CD4-positive, alpha-beta T cell treated with Interleukin-10 for 1 hour (primary cell): ENCODE measurements at regions not wholly inside any gene's neighbourhood (a gene's known extent, or its start where the extent isn't known, plus 50 kb on each side); places are given as distances from the start of the nearest gene placed in this dataset.

Source experiments
- DNase-seq: peaks from one replicate; pipeline ENCODE4 v3.0.0-alpha.2; 2020

DNA sequence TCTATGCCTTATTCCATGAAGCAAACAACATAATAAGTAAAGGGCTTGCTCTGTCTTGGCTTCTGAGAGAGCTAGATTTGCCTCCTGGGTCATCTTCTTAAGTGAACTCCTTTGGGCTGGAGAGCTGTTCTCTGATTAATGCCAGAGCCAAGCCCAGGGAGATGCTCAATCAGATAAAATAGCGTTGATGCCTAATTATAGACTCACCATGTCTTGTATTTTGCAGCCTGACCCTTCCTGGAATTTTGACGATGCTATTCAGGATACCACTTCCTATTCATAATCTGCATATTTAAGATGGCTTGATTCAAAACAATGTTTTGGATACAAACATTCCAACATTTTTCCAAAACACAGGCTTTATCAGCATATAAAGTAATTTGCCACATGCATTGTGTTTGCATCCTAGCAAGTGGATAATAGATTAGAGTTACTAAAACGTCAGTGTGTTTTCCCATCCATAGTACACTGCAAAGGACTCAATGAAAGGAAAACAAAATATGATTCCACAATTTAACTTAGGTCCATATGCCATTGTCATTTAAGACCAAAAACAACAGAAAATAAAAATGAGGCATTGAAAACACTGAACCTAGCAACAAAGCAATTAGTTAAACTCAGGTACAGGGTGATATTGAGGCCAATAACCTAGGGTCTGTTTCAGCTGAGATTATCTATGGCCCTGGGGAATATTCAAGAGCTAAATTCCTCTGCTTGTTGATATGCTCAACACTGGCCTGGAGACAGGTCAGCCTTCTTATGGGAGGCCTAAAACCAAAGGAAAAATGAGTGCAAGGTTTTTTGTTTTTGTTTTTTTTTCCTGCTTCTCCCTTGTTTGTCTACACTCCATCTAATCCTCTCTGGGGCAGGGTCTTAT lies 184.2 kb upstream of the FOXN3 start:
- no peak for DNase-seq

DNA sequence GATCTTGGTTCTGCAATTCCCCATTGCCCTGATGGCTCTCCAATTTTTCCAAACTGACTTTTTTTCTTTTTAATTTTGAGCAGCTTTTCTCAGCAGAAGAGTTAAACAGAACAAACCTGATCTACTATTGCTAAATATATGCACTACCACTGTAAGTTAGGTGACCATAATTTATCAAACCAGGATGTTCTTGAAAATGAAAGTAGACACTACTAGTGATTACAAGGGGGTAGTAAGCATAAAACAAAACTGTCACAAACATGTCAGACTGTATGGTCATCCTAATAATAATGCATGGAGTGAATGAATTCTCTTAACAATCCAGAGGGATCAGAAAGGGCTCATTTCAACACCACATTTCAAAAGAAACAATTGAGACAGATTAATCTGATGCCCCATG lies 183.0 kb upstream of the FOXN3 start:
- no peak for DNase-seq

DNA sequence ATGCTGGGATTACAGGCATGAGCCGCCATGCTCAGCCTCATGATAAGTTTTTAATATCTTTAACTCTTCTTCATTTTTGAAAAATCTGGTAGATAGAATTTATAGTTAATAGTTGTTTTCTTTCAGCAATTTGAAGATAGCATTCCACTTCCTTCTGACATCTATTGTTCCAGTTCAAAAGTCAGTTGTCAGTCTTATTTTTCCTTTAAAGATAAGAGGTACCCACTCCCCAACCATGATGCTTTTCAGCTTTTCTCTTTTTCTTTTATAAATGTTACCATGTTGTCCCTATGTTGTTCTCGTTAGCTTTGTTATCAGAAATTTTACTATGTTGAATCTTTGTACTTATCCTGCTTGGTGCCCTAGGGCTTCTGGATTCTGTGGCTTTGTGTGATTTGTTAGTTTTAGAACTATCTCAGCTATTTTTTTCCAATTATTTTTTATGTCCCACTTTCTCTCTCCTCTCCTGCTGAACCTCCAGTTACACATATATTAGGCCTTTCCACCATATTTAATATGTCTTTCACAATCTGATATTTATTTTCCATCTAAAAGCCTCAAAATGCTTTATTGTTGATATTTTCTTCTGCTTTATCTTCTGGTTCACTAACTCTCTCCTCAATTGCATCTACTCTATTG lies 181.6 kb upstream of the FOXN3 start:
- no peak for DNase-seq

DNA sequence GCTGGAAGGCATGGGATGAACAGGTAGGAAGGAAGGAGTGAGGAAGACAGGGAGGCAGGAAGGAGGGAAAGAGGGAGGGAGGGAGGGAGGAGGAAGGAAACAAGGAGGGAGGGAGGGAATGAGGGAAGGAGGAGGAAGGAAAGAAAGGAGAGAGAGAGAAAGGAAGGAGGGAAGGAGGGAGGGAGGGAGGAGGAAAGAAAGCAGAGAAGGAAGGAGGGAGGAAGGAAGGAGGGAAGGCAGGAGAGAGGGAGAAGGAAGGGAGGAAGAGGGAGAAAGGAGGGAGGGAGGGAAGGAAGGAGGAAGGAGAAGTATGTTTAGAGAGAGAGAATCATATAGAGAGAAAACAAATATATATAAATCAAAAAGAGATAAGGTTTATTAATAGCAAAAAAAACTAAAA lies 175.9 kb upstream of the FOXN3 start:
- no peak for DNase-seq

DNA sequence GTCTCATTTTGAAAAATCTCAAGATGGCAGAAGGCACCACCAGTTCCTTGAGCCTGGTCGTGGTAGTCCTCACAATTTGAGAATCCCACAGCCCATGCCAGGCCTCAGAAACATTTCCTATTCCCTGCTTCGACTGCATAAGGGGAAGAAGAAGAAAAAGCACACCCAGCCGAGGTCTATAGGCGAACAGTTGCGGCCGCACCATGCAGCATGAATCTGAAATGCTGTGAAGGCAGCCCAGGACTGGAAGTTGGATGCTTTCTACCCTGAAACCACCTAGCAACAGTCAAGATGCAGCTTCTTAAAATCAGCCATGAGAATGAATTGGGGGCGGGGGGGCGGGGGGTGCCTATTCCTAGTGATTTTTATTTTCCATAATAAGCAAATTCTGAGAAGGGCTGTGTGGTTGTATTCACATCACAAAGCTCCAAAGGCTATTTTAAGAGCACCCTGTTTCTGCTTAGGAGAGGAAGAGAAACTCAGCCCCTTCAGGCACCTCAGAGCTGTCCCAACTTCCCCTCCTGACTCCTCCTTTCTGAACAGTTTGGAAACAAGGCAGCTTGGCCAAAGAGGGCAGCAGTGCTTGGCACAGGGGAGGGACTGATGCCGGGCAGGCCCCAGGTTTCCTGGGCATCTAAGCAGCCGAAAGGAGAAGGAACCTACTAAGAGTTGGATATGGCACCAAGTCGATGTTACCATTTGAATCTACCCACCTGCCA lies 172.5 kb upstream of the FOXN3 start:
- DNase-seq: peak; percentile 7

DNA sequence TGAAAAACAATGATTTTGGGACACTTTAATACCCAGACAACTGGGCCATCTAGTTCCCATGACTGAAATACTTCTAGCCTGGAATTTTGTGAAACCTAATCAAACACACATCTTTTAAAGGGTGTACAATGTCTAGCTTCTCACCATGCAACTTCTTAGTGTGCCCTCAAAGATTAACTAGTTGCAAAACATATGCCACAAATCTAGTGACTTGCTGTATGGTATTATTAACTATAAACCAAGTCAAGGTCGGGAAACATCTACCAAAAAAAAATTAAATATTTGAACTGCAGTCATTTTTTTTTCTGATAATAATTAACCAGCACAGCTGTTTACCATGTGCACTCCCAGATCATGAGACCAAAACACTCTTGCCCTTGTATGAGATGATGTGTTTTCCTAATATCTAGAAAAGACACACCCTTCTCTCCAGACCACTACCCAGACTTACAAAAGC lies 171.8 kb upstream of the FOXN3 start:
- no peak for DNase-seq

DNA sequence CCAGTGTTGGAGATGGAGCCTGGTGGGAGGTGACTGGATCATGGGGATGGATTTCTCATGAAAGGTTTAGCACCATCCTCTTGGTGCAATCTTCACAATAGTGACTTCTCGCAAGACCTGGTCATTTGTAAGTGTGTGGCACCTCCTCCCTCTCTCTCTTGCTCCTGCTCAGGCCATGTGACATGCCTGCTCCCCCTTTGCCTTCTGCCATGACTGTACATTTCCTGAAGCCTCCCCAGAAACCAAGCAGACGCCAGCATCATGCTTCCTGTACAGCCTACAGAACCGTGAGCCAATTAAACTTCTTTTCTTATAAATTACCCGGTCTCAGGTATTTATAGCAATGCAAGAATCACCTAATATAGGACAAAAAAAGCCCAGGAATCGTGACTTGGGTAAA lies 171.0 kb upstream of the FOXN3 start:
- DNase-seq: no peak

DNA sequence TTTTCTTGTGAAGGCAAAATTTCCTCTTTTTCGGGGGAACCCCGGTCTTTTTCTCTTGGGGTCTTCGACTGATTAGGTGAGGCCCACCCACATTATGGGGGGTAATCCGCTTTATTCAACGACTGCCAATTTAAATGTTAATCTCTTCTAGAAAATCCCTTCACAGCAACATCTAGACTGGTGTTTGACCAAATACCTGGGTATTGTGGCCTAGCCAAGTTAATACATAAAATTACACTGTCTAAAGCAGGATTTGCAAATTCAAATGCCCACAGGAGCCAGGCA lies 170.0 kb upstream of the FOXN3 start:
- no peak for DNase-seq

DNA sequence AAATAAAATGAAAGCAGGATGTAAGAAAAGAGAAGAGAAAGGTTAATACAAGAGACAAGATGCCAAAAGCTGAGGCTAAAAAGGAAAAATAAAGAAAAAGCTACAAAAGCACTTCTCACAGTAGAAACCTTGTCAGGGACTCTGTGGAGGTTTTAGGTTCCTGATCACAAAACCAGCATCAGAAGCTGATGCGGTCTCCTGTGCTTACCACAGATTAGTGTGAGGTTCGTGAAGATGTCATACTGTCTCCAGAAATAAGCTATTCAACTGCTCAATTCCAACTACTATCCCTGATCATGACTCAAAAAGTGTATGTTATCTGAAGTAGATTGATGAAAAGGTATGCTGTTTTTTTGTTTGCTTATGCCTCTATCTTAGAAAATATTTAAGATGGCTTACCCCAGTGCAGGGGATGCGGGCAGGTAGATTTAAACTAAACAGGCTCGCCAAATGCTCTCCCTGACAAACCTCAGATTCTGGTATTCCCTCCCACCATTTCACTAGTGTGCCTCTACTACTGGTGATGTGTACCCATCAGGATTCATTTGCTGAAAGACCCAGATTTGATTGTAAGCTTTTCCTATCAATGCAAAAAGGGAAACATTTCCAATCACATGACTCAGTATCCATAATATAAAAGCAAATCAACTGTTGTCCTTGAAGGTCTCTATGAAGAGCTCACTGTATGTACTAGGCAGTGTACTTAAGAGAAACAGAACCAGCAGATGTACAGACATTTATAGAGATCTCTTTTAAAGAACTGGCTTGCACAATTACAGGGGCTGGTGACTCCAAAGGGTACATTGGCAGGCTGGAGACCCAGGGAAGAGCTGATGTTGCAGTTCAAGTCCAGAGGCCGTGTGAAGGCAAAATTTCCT lies 169.5 kb upstream of the FOXN3 start:
- DNase-seq: peak; percentile 9

GRCh38 chr14:89578156-89578555 lies 161.1 kb upstream of the FOXN3 start:
- DNase-seq: no peak

GRCh38 chr14:89576960-89577359 lies 159.9 kb upstream of the FOXN3 start:
- no peak for DNase-seq

- no peak for DNase-seq
Measured at GRCh38 chr14:89576145-89576927, 159.3 kb upstream of the FOXN3 start.

DNA sequence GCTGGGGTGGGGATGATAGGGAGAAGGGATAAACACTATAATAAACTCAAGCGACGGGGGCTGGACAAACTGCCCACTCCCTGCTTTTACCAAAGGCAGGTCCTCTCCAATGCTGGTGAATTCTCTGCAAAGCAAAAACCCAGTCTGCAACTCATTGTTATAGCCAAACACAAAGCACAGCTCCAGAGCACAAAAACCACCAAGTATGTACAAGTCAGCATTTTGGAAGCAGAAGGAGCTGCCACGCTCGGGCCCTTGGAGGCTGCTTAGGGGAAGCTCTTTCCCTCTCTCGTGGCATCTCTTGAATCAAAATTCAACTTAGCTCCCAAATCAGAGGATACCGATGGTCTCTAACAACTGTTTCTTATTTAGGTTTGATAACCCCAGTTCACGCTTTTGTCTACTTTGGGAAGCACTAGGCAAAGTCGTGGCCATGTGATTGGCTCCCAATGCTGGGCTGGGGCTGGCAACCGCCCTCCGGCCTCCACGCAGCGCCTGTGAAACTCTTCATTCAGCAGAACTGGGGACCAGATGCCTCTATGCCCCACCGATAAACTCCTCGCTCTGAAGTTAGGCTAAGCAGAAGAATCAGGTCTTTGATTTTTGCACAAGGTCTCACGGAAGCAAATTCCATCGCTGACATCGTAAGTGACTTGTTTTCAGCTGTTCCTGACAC lies 158.5 kb upstream of the FOXN3 start:
- no peak for DNase-seq

DNA sequence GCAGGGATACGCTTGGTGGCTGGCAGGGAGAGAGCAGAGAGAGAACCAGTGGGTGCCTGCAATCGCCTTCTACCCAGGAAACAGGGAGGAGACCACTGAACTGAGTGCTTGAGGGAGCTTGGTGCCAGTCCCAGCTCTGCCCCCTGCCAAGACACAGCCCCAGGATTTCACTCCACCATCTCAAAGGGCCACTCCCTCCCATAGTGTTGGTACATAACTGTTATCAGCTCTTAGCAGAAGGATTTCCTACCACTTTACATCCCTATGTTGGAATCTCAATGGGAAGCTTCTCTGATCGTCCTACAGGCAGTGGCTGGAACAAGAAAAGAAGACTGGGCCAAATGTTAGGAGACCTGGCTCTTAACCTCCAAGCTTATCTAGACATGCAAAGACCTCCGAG lies 157.4 kb upstream of the FOXN3 start:
- DNase-seq: no peak

- DNase-seq: no peak
Measured at GRCh38 chr14:89573399-89573657, 156.3 kb upstream of the FOXN3 start.

DNA sequence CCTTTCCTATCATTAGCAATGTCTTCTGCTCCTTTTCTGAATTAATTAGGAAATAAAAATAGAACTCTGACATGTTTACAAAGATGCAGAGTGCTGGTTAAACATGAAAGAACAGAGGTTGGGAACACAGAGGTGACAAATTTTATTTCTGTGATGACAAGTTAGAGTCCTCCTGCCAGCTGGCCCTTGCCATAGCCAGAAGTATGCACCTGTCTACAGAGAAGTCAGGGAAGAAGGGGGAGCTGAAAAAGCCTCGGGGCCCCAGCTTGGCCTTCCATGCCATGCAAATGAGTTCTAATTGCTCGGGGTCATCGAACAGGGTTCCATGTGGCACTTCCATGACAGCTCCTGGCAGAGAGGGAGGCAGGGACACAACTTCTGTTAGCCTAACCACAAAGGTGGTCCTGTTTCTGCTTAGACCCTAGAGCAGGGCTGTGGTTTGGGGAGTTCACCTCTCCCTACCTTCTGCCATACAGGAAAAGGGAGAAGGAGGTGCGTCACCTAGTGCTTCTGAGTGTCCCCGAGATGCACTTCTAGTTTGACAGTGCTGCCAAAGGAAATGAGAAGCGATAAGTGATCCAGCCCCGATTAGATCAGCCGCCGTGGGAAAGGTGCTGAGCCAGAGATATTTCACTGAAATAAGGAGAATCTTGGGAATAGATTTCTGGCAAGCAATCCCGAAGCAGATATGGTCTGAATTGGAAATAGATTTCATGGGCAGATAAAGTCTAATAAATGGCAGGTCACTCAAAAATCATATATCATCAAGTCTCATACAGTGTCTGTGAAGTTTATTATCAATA lies 155.8 kb upstream of the FOXN3 start:
- no peak for DNase-seq

- no peak for DNase-seq
Measured at GRCh38 chr14:89571491-89571890, 154.5 kb upstream of the FOXN3 start.

DNA sequence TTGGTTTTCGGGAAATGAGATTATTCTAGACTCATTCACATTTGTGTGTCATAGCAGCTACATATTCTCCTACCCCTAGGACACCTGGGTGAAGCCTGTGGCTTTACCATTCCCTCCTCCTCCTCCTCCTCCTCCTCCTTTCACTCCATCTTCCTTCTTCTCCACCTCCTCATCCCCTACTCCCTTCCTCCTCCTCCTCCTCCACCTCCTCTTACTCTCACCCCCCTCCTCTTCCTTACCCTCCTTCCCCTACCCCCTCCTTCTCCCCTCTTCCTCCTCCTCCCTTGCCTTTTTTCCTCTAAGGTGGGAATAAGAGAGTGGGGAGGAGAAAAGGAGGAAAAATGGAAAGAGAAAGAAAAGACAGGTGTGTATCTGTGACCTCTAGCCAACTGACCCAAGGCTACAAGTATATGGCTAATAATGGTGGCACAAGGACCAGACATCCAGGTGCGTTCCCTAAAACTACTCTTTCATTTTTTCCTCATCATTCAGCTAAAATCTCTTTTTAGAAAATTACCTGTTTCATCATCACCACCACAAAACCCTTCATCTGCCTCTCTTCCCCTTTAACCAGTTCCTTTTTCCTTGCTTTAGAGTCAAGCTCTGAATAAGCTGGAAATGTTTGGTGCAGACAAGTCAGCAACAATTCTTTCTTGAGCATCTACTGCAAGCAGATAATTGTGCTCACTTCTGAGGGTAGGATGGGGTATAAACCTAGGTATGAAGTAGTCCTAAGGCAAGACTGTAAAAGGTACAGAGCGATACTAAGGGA lies 149.8 kb upstream of the FOXN3 start:
- no peak for DNase-seq

DNA sequence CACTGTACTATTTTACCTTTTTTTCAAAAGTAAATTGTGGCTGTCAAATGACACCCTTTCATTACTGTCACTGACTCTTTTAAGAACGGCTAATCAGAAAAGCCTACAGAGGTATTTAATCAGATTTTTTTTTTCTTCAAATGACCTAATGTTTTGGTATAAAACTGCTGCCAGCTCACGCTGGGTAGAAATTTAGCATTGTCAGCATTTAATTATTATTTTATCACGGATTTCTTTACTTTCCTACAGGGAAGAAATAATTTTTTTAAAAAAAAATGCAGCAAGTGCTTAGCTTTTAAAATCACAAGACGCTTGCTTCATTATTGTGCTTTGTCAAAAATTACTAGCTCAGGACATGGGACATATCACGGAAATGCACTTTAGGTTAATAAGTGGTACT lies 149.1 kb upstream of the FOXN3 start:
- DNase-seq: no peak

DNA sequence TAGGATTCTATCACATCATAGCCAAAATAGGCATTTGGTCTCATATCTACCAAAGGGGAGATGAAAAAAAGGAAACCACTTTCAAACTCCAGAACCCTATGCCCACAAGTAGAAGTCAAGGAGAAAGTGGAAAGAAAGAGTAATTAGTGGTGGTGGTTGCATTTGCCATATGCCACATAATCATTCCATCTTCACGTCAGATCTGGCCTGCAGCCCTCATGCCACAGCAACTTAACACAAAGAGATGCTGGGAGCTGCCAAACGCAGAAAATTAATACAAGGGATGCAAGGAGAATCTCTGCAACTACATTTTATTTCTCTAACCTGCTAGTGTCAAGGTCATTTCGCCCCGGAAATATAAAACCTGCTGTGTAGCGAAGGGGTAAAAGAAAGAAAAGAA lies 148.6 kb upstream of the FOXN3 start:
- no peak for DNase-seq
